ENCODE measurements at regions not wholly inside any gene's neighbourhood (a gene's known extent, or its start where the extent isn't known, plus 50 kb on each side); places are given as distances from the start of the nearest gene placed in this dataset.
"Not testable (repeated sequence)": the region's sequence is repeated elsewhere in the genome, so short reads cannot be mapped to it uniquely, and the experiment has no call there.

DNA sequence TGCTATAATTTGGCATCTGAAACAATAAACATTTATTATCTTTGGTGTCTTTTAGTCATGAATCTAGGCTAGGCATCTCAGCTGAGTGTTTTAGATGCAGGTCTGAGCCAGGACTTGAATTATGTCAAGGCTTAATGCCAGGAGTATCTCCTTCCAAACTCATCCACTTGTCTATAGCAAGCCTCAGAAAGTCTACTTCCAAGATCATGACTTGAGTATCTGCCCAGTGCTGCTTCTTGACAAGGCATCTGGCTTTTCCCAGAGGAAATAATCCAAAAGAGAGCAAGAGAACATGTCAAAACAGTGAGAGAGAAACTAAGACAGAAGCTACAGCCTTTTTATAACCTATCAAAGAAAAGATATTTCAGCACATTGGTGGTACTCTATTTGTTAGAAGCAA lies 1052.1 kb upstream of the PCDH10 start:
- Histone ChIP-seq H3K4me1 (ENCODE audit: insufficient read depth, low read length) (no peaks in the 10 kb centered on the region), H3K9me3 (ENCODE audit: insufficient read depth, low read depth, low read length) (no peaks in the 10 kb centered on the region), H3K27me3 (ENCODE audit: insufficient read depth, low read length) (no peaks in the 10 kb centered on the region), H3K27ac (ENCODE audit: low read length) (no peak overlapping the region), H3K4me3 (ENCODE audit: low read length) (no peak overlapping the region), H3K9ac (ENCODE audit: low read depth, low read length) (no peak overlapping the region), H3K36me3 (ENCODE audit: insufficient read depth, low read depth, low read length) (no peaks in the 10 kb centered on the region)

DNA sequence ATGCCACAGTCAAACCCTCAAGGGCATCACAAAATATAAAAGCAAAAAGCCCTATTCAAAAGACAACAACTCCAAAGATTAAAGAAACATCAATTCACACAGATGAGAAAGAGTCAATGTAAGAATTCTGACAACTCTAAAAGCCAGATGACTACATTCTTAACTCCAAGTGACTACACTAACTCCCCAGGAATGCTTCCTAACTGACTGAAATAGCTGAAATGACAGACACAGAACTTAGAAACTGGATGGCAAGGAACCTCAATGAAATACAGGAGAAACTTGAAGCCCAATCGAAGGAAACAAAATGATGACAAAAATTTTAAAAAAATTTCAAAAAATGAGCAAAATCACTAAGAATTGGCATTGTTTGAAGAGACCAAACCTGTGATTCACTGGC lies 1047.6 kb upstream of the PCDH10 start:
- peaks cover 12% of the 10 kb centered on the region for H3K9me3 ChIP-seq (ENCODE audit: insufficient read depth, low read depth, low read length)
- H3K4me3 ChIP-seq (ENCODE audit: low read length), result no peak overlapping the region
- no peaks in the 10 kb centered on the region for H3K4me1 ChIP-seq (ENCODE audit: insufficient read depth, low read length)
- no peak overlapping the region for H3K27ac ChIP-seq (ENCODE audit: low read length)
- H3K9ac ChIP-seq (ENCODE audit: low read depth, low read length), result no peak overlapping the region
- H3K27me3 ChIP-seq (ENCODE audit: insufficient read depth, low read length), result no peaks in the 10 kb centered on the region
- H3K36me3 ChIP-seq (ENCODE audit: insufficient read depth, low read depth, low read length), result peaks cover 3% of the 10 kb centered on the region; the same call in 1 of the 2 replicates

DNA sequence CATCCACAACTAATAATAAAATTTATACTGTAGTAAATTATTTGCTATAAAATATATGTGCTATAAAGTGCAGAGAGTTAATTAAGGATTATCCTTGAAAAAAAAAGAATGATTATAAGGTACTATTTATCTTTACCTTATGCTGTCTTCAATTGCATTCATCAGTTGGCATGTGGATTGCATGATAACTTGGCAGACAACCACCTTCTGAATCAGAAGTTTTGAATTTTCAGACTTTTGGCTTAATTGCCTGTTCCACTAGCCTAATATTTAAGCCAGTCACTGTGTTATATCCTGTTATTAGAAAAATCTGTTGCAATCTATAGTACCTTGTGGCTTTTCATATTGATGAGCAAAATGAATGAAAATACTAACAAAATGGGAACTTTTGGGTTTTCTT lies 1040.3 kb upstream of the PCDH10 start:
- Histone ChIP-seq H3K4me1 (ENCODE audit: insufficient read depth, low read length) (no peaks in the 10 kb centered on the region), H3K27me3 (ENCODE audit: insufficient read depth, low read length) (no peaks in the 10 kb centered on the region), H3K9ac (ENCODE audit: low read depth, low read length) (no peak overlapping the region), H3K9me3 (ENCODE audit: insufficient read depth, low read depth, low read length) (no peaks in the 10 kb centered on the region; the same call in 1 of the 2 replicates), H3K27ac (ENCODE audit: low read length) (no peak overlapping the region), H3K4me3 (ENCODE audit: low read length) (no peak overlapping the region), H3K36me3 (ENCODE audit: insufficient read depth, low read depth, low read length) (no peaks in the 10 kb centered on the region)

DNA sequence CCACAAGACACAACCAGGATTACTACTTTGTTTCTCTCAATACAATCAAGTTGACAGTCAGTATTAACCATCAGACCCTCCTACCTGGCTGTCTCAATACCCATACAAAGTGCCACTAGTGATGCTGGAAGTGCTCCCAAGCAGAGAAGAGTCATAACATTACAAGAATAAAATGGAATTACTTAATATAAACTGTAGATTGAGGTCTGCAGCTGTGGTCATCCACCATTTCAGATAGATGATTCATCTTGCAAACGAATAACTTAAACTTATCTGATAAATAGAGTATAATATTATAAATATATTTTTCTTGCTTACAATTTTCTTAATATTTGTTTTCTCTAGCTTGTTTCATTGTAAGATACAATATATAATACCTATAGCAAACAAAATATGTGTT lies 1034.2 kb upstream of the PCDH10 start:
- no peak overlapping the region for H3K4me3 ChIP-seq (ENCODE audit: low read length)
- no peak overlapping the region for H3K27ac ChIP-seq (ENCODE audit: low read length)

DNA sequence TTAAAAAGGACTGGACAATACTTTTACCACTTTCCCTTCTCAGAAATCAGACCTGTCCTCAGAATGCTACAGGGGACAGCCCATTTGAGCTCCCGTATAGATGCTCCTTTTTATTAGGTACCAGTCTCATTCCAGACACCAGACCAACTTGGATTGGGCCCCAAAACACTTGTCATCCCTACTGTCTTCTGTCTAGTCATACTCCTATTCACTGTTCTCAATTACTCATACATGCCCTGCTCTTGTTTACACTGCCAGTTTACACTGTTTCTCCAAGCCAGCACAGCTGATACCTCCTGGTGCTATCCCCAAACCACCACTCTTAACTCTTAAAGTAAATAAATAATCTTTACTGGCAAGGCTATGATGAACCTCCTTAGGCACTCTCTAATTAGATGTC lies 1026.4 kb upstream of the PCDH10 start:
- peaks cover 22% of the 10 kb centered on the region for H3K4me1 ChIP-seq (ENCODE audit: insufficient read depth, low read length)
- not testable (repeated sequence) for H3K4me3 ChIP-seq (ENCODE audit: low read length); H3K27me3 ChIP-seq (ENCODE audit: insufficient read depth, low read length); H3K27ac ChIP-seq (ENCODE audit: low read length); H3K9ac ChIP-seq (ENCODE audit: low read depth, low read length); H3K36me3 ChIP-seq (ENCODE audit: insufficient read depth, low read depth, low read length); H3K9me3 ChIP-seq (ENCODE audit: insufficient read depth, low read depth, low read length)

More for the DNA sequence above, 1034.2 kb upstream of the PCDH10 start:
- H3K9ac ChIP-seq (ENCODE audit: low read depth, low read length), result no peak overlapping the region
- H3K27me3 ChIP-seq (ENCODE audit: insufficient read depth, low read length), result no peaks in the 10 kb centered on the region
- no peaks in the 10 kb centered on the region for H3K36me3 ChIP-seq (ENCODE audit: insufficient read depth, low read depth, low read length)
- H3K4me1 ChIP-seq (ENCODE audit: insufficient read depth, low read length), result no peaks in the 10 kb centered on the region
- no peaks in the 10 kb centered on the region; the same call in 1 of the 2 replicates for H3K9me3 ChIP-seq (ENCODE audit: insufficient read depth, low read depth, low read length)

DNA sequence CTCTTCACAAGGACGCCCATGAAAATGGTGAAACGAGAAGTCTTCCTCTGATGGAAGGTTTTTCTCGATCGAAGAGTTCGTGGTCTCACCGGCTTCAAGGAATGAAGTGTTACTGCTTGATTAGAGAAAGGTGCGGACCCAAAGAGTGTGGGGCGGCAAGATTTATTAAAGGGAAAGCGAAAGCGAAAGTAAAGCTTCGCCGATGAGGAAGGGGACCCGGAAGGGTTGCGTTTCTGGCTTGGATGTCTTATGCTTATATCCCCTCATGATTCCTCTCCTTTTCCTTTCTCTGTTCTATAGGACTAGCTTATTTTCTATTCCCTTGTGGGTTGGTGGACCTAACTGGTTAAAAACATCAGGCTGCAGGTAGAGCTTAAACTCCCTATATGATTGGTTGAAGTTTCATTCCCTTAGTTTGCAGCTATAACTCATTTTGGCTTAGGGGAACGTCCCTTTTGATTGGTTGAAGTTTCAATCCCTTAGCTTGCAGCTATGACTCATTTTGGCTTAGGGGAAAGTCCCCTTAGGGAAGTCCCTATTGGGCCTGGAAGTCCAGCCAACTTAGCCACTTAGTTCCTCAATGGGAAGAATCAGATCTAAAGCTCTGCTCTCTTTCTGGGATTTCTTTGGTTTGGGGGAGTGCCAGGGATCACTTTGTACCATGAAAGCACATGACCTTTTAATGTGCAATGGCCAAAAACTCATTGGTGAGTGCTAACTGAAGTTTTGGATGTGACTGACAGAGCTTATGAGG lies 1025.0 kb upstream of the PCDH10 start:
- Histone ChIP-seq H3K9ac (ENCODE audit: low read depth, low read length) (no peak overlapping the region), H3K27ac (ENCODE audit: low read length) (peak overlapping the region; percentile 53), H3K9me3 (ENCODE audit: insufficient read depth, low read depth, low read length) (no peaks in the 10 kb centered on the region), H3K27me3 (ENCODE audit: insufficient read depth, low read length) (no peaks in the 10 kb centered on the region), H3K36me3 (ENCODE audit: insufficient read depth, low read depth, low read length) (no peaks in the 10 kb centered on the region; the same call in 1 of the 2 replicates), H3K4me3 (ENCODE audit: low read length) (peak overlapping the region; percentile 33; the same call in 1 of the 2 replicates), H3K4me1 (ENCODE audit: insufficient read depth, low read length) (peaks cover 22% of the 10 kb centered on the region)

DNA sequence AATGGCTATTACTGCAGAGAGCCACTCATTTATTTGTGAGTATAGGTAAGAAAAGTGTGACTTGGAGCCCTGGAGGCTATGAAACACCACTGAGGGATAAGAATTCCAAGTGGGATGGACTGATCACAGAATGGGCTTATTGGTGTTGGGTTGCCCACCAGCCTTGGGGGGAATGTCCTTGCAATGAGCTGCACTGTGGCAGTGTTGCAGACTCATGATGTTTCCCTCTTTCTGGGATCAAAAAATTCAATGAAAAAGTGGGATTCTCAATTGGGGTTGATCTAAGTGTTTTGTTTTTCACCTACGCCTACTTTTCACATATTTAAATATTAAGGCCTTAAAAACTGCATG lies 1024.5 kb upstream of the PCDH10 start:
- no peaks in the 10 kb centered on the region for H3K27me3 ChIP-seq (ENCODE audit: insufficient read depth, low read length)
- H3K27ac ChIP-seq (ENCODE audit: low read length), result peak overlapping the region; percentile 53
- no peak overlapping the region for H3K9ac ChIP-seq (ENCODE audit: low read depth, low read length)
- H3K9me3 ChIP-seq (ENCODE audit: insufficient read depth, low read depth, low read length), result no peaks in the 10 kb centered on the region
- H3K36me3 ChIP-seq (ENCODE audit: insufficient read depth, low read depth, low read length), result no peaks in the 10 kb centered on the region; the same call in 1 of the 2 replicates
- H3K4me1 ChIP-seq (ENCODE audit: insufficient read depth, low read length), result peaks cover 22% of the 10 kb centered on the region
- peak overlapping the region; percentile 33; the same call in 1 of the 2 replicates for H3K4me3 ChIP-seq (ENCODE audit: low read length)

DNA sequence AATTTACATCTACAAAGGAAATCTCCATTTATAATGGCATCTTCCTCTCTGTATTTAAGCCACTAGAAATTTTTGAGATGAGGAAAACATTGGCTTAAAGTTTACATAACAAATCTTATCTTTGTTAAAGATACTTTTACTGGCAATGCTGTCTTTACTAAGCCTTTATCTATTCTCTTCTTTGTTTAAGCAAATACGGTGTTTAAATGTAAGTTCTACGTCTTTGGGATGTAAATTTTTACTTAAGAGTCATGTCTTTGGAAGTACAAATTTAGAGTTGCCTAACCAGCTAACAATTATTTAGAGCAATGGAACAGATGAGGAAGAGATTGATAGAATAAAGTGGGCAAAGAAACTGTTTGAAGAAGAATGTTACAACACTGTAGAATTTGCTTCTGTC lies 1024.0 kb upstream of the PCDH10 start:
- no peaks in the 10 kb centered on the region for H3K27me3 ChIP-seq (ENCODE audit: insufficient read depth, low read length)
- no peaks in the 10 kb centered on the region for H3K9me3 ChIP-seq (ENCODE audit: insufficient read depth, low read depth, low read length)
- no peak overlapping the region for H3K9ac ChIP-seq (ENCODE audit: low read depth, low read length)
- no peak overlapping the region for H3K27ac ChIP-seq (ENCODE audit: low read length)
- no peaks in the 10 kb centered on the region; the same call in 1 of the 2 replicates for H3K36me3 ChIP-seq (ENCODE audit: insufficient read depth, low read depth, low read length)
- peaks cover 23% of the 10 kb centered on the region for H3K4me1 ChIP-seq (ENCODE audit: insufficient read depth, low read length)
- H3K4me3 ChIP-seq (ENCODE audit: low read length), result peak overlapping the region; percentile 33

DNA sequence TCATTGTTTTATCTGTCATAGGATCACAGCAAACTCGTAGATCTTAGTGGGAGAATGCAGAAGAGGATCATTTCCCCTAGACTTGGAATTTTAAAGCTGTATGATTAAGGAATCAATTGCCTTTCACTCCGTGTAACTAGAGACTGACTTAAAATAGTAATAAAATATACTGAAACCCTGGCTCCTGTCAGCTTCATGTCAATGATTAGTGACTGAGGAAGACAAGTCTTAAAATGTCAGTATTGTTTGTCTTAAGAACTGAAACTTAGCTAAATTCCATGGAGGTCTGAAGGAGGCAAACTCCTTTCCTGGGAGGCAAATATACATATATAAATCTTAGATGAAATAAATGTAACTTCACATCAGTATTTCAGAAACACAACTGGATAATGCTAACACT lies 1016.7 kb upstream of the PCDH10 start:
- Histone ChIP-seq H3K9me3 (ENCODE audit: insufficient read depth, low read depth, low read length) (peaks cover 6% of the 10 kb centered on the region; the same call in 1 of the 2 replicates), H3K27ac (ENCODE audit: low read length) (no peak overlapping the region), H3K9ac (ENCODE audit: low read depth, low read length) (no peak overlapping the region), H3K36me3 (ENCODE audit: insufficient read depth, low read depth, low read length) (no peaks in the 10 kb centered on the region; the same call in 1 of the 2 replicates), H3K4me3 (ENCODE audit: low read length) (no peak overlapping the region), H3K27me3 (ENCODE audit: insufficient read depth, low read length) (no peaks in the 10 kb centered on the region), H3K4me1 (ENCODE audit: insufficient read depth, low read length) (peaks cover 15% of the 10 kb centered on the region; the same call in 1 of the 2 replicates)

DNA sequence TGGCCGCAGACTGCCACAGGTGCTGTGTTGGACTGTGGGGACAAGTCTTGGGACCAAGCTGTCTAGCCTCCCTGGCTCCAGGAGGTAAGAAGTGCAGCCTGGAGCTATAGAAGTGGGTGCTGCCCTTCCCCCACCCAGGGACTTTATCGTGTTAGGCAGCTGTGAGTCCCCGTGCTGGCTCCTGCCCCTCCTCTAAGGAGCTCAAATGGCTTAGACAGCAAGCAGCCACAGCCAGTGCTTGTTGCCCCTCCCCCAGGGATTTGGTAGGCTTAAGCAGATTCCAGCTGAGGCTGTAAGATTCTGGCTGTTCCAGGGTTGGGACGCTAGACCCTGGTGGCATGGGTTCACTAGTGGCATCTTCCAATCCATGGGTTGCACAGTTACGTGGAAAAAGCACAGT lies 979.4 kb upstream of the PCDH10 start:
- no peaks in the 10 kb centered on the region for H3K36me3 ChIP-seq (ENCODE audit: insufficient read depth, low read depth, low read length)
- no peak overlapping the region for H3K9ac ChIP-seq (ENCODE audit: low read depth, low read length)
- H3K9me3 ChIP-seq (ENCODE audit: insufficient read depth, low read depth, low read length), result no peaks in the 10 kb centered on the region
- no peaks in the 10 kb centered on the region for H3K27me3 ChIP-seq (ENCODE audit: insufficient read depth, low read length)
- no peak overlapping the region for H3K27ac ChIP-seq (ENCODE audit: low read length)
- H3K4me3 ChIP-seq (ENCODE audit: low read length), result no peak overlapping the region
- no peaks in the 10 kb centered on the region for H3K4me1 ChIP-seq (ENCODE audit: insufficient read depth, low read length)

DNA sequence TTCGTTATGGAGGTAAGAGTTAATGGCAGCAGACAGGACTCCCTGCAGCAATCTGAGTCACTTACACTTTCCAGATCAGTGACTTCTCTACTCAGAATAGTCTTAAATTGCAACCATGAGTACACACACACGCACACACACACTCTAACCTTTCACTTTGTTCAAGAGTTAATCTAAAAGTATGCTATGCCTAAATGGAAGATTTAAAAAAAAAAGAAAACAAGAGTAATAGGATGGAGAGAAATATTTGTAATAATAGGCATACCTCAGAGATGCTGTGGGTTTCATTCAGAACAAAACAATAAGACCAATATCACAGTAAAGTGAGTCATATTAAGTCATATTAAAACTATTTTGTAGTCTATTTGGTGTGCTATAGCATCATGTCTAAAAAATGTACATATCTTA lies 969.1 kb upstream of the PCDH10 start:
- Histone ChIP-seq H3K27ac (ENCODE audit: low read length) (no peak overlapping the region), H3K4me1 (ENCODE audit: insufficient read depth, low read length) (no peaks in the 10 kb centered on the region), H3K9ac (ENCODE audit: low read depth, low read length) (no peak overlapping the region), H3K36me3 (ENCODE audit: insufficient read depth, low read depth, low read length) (no peaks in the 10 kb centered on the region), H3K4me3 (ENCODE audit: low read length) (no peak overlapping the region), H3K27me3 (ENCODE audit: insufficient read depth, low read length) (no peaks in the 10 kb centered on the region), H3K9me3 (ENCODE audit: insufficient read depth, low read depth, low read length) (peaks cover 7% of the 10 kb centered on the region; the same call in 1 of the 2 replicates)

DNA sequence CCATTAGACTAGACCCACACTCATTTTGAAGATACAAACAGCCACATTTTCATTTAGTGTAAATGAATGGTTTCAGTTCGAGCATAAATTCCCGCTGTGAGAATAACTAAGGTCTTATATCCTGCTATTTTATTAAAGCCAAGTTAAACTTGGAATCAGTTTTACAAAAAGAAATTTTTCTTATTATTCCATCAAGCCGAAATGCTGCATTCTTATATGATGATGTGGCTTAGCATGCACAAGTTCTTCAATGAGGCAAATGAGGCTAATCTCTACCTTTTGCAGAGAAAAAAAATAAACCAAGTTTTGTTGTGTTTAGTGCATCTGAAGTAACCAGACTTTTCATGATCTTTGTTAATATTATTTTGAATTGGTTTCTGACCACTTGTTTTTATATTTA lies 953.9 kb upstream of the PCDH10 start:
- no peaks in the 10 kb centered on the region for H3K4me1 ChIP-seq (ENCODE audit: insufficient read depth, low read length)
- H3K9ac ChIP-seq (ENCODE audit: low read depth, low read length), result no peak overlapping the region
- H3K9me3 ChIP-seq (ENCODE audit: insufficient read depth, low read depth, low read length), result no peaks in the 10 kb centered on the region
- no peaks in the 10 kb centered on the region for H3K27me3 ChIP-seq (ENCODE audit: insufficient read depth, low read length)
- H3K36me3 ChIP-seq (ENCODE audit: insufficient read depth, low read depth, low read length), result no peaks in the 10 kb centered on the region
- H3K4me3 ChIP-seq (ENCODE audit: low read length), result no peak overlapping the region
- H3K27ac ChIP-seq (ENCODE audit: low read length), result no peak overlapping the region
